ENCODE measurements at regions not wholly inside any gene's neighbourhood (a gene's known extent, or its start where the extent isn't known, plus 50 kb on each side); places are given as distances from the start of the nearest gene placed in this dataset.

GRCh38 chr2:150584081-150584480, 96.6 kb upstream of the RND3 start:
- TF ChIP-seq CTCF (IDR thresholded peaks at IDR 0.05) (no peak), POLR2A (IDR thresholded peaks at IDR 0.05) (no peak)

Measured in gastroesophageal sphincter (tissue), 3 donors.